ENCODE measurements at regions not wholly inside any gene's neighbourhood (a gene's known extent, or its start where the extent isn't known, plus 50 kb on each side); places are given as distances from the start of the nearest gene placed in this dataset.

- no TSS peak for BruUV-seq (replicated peaks)
- peaks cover 83% of the 10 kb centered on the region for H3K27me3 ChIP-seq (ENCODE audit: insufficient read depth, low read depth)
- CTCF ChIA-PET: no interaction called here
These were observed 141.6 kb upstream of the IGF1R start for GRCh38 chr15:98506711-98507110.

DNA sequence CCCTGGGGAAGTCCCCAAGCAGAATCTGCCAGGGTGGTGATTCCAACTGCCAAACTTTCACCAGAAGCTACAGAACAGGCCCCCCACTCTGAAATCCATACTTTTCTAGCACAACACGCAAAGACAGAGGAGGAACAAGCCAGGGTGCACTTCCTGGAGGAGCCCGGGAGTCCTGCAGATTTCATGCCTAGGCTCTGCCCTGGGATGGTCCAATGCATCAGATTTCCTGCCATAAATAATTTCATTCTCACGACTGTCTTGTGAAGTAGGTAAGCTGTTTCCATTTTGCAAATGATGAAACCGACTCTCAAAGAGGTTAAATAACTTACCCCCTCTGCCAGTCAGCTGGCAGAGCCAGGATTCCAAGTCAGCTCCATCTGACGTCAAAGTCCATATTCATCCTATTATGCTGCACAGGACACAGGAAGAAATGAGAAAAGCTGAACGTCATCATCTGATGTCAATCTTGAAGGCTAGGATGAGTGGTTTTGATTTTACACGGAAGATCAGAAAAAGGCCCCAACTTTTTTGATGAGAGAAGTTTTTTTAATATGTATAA, 134.8 kb upstream of the IGF1R start:
- POLR2A ChIA-PET (ENCODE audit: unreplicated experiment): no interaction called here
- intact Hi-C loops (cut with micrococcal nuclease; ENCODE audit: unreplicated experiment): loop anchor here (10.0 kb wide), 1 partner anchor 261 kb away; no protein-coding TSS in a partner anchor
- BruUV-seq (replicated peaks): no TSS peak
- H3K36me3 ChIP-seq (ENCODE audit: low read depth): no peaks in the 10 kb centered on the region
- H3K9me2 ChIP-seq (ENCODE audit: insufficient read depth): no peaks in the 10 kb centered on the region
- no peak overlapping the region for H3K4me3 ChIP-seq
- no peak overlapping the region for H3K27ac ChIP-seq
- CTCF ChIA-PET: interaction anchor here (0.7 kb wide), 1 partner anchor 119 kb away, joined by 3 read pairs; no protein-coding TSS in a partner anchor
- no peaks in the 10 kb centered on the region for H3K4me1 ChIP-seq (replicated peaks; ENCODE audit: insufficient read depth)
- no peak overlapping the region for H2AFZ ChIP-seq
- H3K4me2 ChIP-seq: no peak overlapping the region
- no peaks in the 10 kb centered on the region for H3K79me2 ChIP-seq (ENCODE audit: low read depth)
- no peaks in the 10 kb centered on the region for H3F3A ChIP-seq (ENCODE audit: insufficient read depth, low read depth)
- H3K27me3 ChIP-seq (ENCODE audit: insufficient read depth, low read depth): peaks cover 29% of the 10 kb centered on the region
- TF ChIP-seq, protein P1, sequence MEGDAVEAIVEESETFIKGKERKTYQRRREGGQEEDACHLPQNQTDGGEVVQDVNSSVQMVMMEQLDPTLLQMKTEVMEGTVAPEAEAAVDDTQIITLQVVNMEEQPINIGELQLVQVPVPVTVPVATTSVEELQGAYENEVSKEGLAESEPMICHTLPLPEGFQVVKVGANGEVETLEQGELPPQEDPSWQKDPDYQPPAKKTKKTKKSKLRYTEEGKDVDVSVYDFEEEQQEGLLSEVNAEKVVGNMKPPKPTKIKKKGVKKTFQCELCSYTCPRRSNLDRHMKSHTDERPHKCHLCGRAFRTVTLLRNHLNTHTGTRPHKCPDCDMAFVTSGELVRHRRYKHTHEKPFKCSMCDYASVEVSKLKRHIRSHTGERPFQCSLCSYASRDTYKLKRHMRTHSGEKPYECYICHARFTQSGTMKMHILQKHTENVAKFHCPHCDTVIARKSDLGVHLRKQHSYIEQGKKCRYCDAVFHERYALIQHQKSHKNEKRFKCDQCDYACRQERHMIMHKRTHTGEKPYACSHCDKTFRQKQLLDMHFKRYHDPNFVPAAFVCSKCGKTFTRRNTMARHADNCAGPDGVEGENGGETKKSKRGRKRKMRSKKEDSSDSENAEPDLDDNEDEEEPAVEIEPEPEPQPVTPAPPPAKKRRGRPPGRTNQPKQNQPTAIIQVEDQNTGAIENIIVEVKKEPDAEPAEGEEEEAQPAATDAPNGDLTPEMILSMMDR (conservative IDR thresholded peaks at IDR 0.05): no peak
- TF ChIP-seq EZH2 (IDR thresholded peaks at IDR 0.05; ENCODE audit: low read depth): no peak
- no peaks in the 10 kb centered on the region for H3K9me3 ChIP-seq (ENCODE audit: insufficient read depth, low read depth)
- H4K20me1 ChIP-seq (ENCODE audit: insufficient read depth): no peaks in the 10 kb centered on the region
- DNase-seq: no peak

More at GRCh38 chr15:98506711-98507110, 141.6 kb upstream of the IGF1R start:
- intact Hi-C loops (cut with micrococcal nuclease; ENCODE audit: unreplicated experiment): no loop called here
- Histone ChIP-seq H4K20me1 (ENCODE audit: insufficient read depth) (no peaks in the 10 kb centered on the region), H3K79me2 (ENCODE audit: low read depth) (no peaks in the 10 kb centered on the region), H3K36me3 (ENCODE audit: low read depth) (no peaks in the 10 kb centered on the region), H2AFZ (no peak overlapping the region), H3K27ac (no peak overlapping the region), H3K4me1 (replicated peaks; ENCODE audit: insufficient read depth) (no peaks in the 10 kb centered on the region), H3K9me3 (ENCODE audit: insufficient read depth, low read depth) (no peaks in the 10 kb centered on the region), H3K4me2 (no peak overlapping the region), H3F3A (ENCODE audit: insufficient read depth, low read depth) (no peaks in the 10 kb centered on the region), H3K9me2 (ENCODE audit: insufficient read depth) (no peaks in the 10 kb centered on the region), H3K4me3 (no peak overlapping the region)
- DNase-seq: no peak
- TF ChIP-seq, protein P1 (conservative IDR thresholded peaks at IDR 0.05): no peak
- no peak for TF ChIP-seq EZH2 (IDR thresholded peaks at IDR 0.05; ENCODE audit: low read depth)
- POLR2A ChIA-PET (ENCODE audit: unreplicated experiment): no interaction called here

- DNase-seq: no peak
- Histone ChIP-seq H4K20me1 (ENCODE audit: insufficient read depth) (no peaks in the 10 kb centered on the region), H3K27me3 (ENCODE audit: insufficient read depth, low read depth) (peaks cover 23% of the 10 kb centered on the region), H3K4me2 (no peak overlapping the region), H3K27ac (no peak overlapping the region), H3K9me2 (ENCODE audit: insufficient read depth) (no peaks in the 10 kb centered on the region), H3K36me3 (ENCODE audit: low read depth) (no peaks in the 10 kb centered on the region), H3K4me3 (no peak overlapping the region), H3K9me3 (ENCODE audit: insufficient read depth, low read depth) (no peaks in the 10 kb centered on the region), H3F3A (ENCODE audit: insufficient read depth, low read depth) (no peaks in the 10 kb centered on the region), H2AFZ (no peak overlapping the region), H3K79me2 (ENCODE audit: low read depth) (no peaks in the 10 kb centered on the region), H3K4me1 (replicated peaks; ENCODE audit: insufficient read depth) (no peaks in the 10 kb centered on the region)
- intact Hi-C loops (cut with micrococcal nuclease; ENCODE audit: unreplicated experiment): loop anchor here (10.0 kb wide), 1 partner anchor 261 kb away; no protein-coding TSS in a partner anchor
- POLR2A ChIA-PET (ENCODE audit: unreplicated experiment): interaction anchor here (0.6 kb wide), 1 partner anchor 312 kb away, joined by 5 read pairs; no protein-coding TSS in a partner anchor
- BruUV-seq (replicated peaks): no TSS peak
- TF ChIP-seq, protein P1 (conservative IDR thresholded peaks at IDR 0.05): no peak
- no peak for TF ChIP-seq EZH2 (IDR thresholded peaks at IDR 0.05; ENCODE audit: low read depth)
- CTCF ChIA-PET: no interaction called here
These were observed 134.2 kb upstream of the IGF1R start for GRCh38 chr15:98514034-98514622.
